WTC11 (cell line): ENCODE measurements at regions not wholly inside any gene's neighbourhood (a gene's known extent, or its start where the extent isn't known, plus 50 kb on each side); places are given as distances from the start of the nearest gene placed in this dataset.

Experiments used
- ATAC-seq: fragments of 200-7000 bp; cut with Tn5 transposase; 2 replicates; pipeline ENCODE4 v1.10.0; 2021; ENCODE audit warnings: mild to moderate bottlenecking, moderate library complexity
- CTCF ChIA-PET: fragments of 300-600 bp; sonication (Branson Sonifier 250); formaldehyde crosslinking; loops from one replicate; lab custom pipeline; 2021; ENCODE audit warnings: antibody characterized with exemption; lab: Charles Lee
- POLR2A ChIA-PET: fragments of 350-600 bp; sonication (Branson Sonifier 250); formaldehyde crosslinking; loops from one replicate; lab custom pipeline; 2021; ENCODE audit warnings: antibody characterized with exemption; lab: Charles Lee
- DNase-seq: peaks from one replicate; pipeline ENCODE4 v3.0.0; 2021; ENCODE audit warnings: low spot score
- H3K27ac Mint-ChIP-seq: 2 replicates; pipeline ENCODE4 v1.8.0; 2021; ENCODE audit warnings: mixed read lengths
- H3K27me3 Mint-ChIP-seq: 2 replicates; pipeline ENCODE4 v1.8.0; 2021; ENCODE audit warnings: low read depth, mild to moderate bottlenecking, moderate library complexity, mixed read lengths
- H3K36me3 Mint-ChIP-seq: 2 replicates; pipeline ENCODE4 v1.8.0; 2021; ENCODE audit warnings: mixed read lengths
- H3K4me1 Mint-ChIP-seq: 2 replicates; pipeline ENCODE4 v1.8.0; 2022; ENCODE audit warnings: mixed read lengths
- H3K4me3 Mint-ChIP-seq: 2 replicates; pipeline ENCODE4 v1.8.0; 2021; ENCODE audit warnings: mild to moderate bottlenecking, moderate library complexity, mixed read lengths
- H3K9me3 Mint-ChIP-seq: 2 replicates; pipeline ENCODE4 v1.8.0; 2021; ENCODE audit warnings: mixed read lengths
- AR ChIP-seq: fragments of 250-450 bp; sonication (Bioruptor Pico); IDR thresholded peaks from 2 replicates; pipeline ENCODE4 v1.9.0; 2021; ENCODE audit warnings: mild to moderate bottlenecking
- CTCF ChIP-seq: fragments of 200-600 bp; IDR thresholded peaks from 2 replicates; pipeline ENCODE4 v1.8.0; 2022; ENCODE audit warnings: antibody characterized with exemption
- E2F5 ChIP-seq: sonication (generic); formaldehyde crosslinking; IDR thresholded peaks from 2 replicates; pipeline ENCODE4 v1.8.1; 2022; ENCODE audit warnings: mild to moderate bottlenecking, moderate library complexity, missing genetic modification reagents
- ELF4 ChIP-seq: sonication (generic); formaldehyde crosslinking; IDR thresholded peaks from 2 replicates; pipeline ENCODE4 v1.8.1; 2022; ENCODE audit warnings: low read depth, mild to moderate bottlenecking, moderate library complexity, missing genetic modification reagents
- EMX1 ChIP-seq: fragments of 250-450 bp; sonication (Bioruptor Pico); IDR thresholded peaks from 2 replicates; pipeline ENCODE4 v1.8.0; 2021; ENCODE audit warnings: mild to moderate bottlenecking
- FOXJ3 ChIP-seq: sonication (generic); formaldehyde crosslinking; IDR thresholded peaks from 2 replicates; pipeline ENCODE4 v1.9.0; 2021; ENCODE audit warnings: missing genetic modification reagents, mild to moderate bottlenecking, borderline replicate concordance
- FOXP4 ChIP-seq: sonication (generic); formaldehyde crosslinking; IDR thresholded peaks from 2 replicates; pipeline ENCODE4 v1.8.0; 2022; ENCODE audit warnings: mild to moderate bottlenecking, missing genetic modification reagents
- IRF2 ChIP-seq: sonication (generic); formaldehyde crosslinking; IDR thresholded peaks from 2 replicates; pipeline ENCODE4 v1.8.0; 2022; ENCODE audit warnings: low read depth, missing genetic modification reagents, borderline replicate concordance
- JAZF1 ChIP-seq: fragments of 250-450 bp; sonication (Bioruptor Pico); IDR thresholded peaks from 2 replicates; pipeline ENCODE4 v1.9.0; 2021; ENCODE audit warnings: moderate library complexity, mild to moderate bottlenecking, inconsistent platforms
- KAT7 ChIP-seq: sonication (generic); formaldehyde crosslinking; IDR thresholded peaks from 2 replicates; pipeline ENCODE4 v1.8.1; 2023; ENCODE audit warnings: missing genetic modification reagents, mild to moderate bottlenecking, borderline replicate concordance
- MAX ChIP-seq: sonication (generic); formaldehyde crosslinking; IDR thresholded peaks from 2 replicates; pipeline ENCODE4 v1.8.0; 2022; ENCODE audit warnings: mild to moderate bottlenecking, missing genetic modification reagents
- NR1H2 ChIP-seq: sonication (generic); formaldehyde crosslinking; IDR thresholded peaks from 2 replicates; pipeline ENCODE4 v1.9.0; 2021; ENCODE audit warnings: mild to moderate bottlenecking, moderate library complexity, missing genetic modification reagents
- NR3C1 ChIP-seq: sonication (generic); formaldehyde crosslinking; conservative IDR thresholded peaks from 2 replicates; pipeline ENCODE4 v1.8.1; 2023; ENCODE audit warnings: low read depth, mild to moderate bottlenecking, missing genetic modification reagents
- SMAD3 ChIP-seq: sonication (generic); formaldehyde crosslinking; IDR thresholded peaks from 2 replicates; pipeline ENCODE4 v1.8.0; 2022; ENCODE audit warnings: missing genetic modification reagents, mild to moderate bottlenecking, borderline replicate concordance
- SP1 ChIP-seq: sonication (generic); formaldehyde crosslinking; conservative IDR thresholded peaks from 2 replicates; pipeline ENCODE4 v1.8.1; 2022; ENCODE audit warnings: missing genetic modification reagents
- ZNF138 ChIP-seq: sonication (generic); formaldehyde crosslinking; conservative IDR thresholded peaks from 2 replicates; pipeline ENCODE4 v1.8.1; 2022; ENCODE audit warnings: mild to moderate bottlenecking, moderate library complexity, missing genetic modification reagents
- ZNF263 ChIP-seq: sonication (generic); formaldehyde crosslinking; IDR thresholded peaks from 2 replicates; pipeline ENCODE4 v1.8.1; 2022; ENCODE audit warnings: low read depth, mild to moderate bottlenecking, moderate library complexity, missing genetic modification reagents
- ZNF416 ChIP-seq: fragments of 250-450 bp; sonication (Bioruptor Pico); IDR thresholded peaks from 2 replicates; pipeline ENCODE4 v1.9.0; 2021; ENCODE audit warnings: mild to moderate bottlenecking, inconsistent platforms
- TF ChIP-seq, protein P1 (sequence below): sonication (generic); formaldehyde crosslinking; IDR thresholded peaks from 2 replicates; pipeline ENCODE4 v1.8.0; 2022; ENCODE audit warnings: mild to moderate bottlenecking, missing genetic modification reagents
- TF ChIP-seq, protein P2 (sequence below): sonication (generic); formaldehyde crosslinking; IDR thresholded peaks from 2 replicates; pipeline ENCODE4 v1.8.1; 2022; ENCODE audit warnings: low read depth, missing genetic modification reagents, borderline replicate concordance

DNA sequence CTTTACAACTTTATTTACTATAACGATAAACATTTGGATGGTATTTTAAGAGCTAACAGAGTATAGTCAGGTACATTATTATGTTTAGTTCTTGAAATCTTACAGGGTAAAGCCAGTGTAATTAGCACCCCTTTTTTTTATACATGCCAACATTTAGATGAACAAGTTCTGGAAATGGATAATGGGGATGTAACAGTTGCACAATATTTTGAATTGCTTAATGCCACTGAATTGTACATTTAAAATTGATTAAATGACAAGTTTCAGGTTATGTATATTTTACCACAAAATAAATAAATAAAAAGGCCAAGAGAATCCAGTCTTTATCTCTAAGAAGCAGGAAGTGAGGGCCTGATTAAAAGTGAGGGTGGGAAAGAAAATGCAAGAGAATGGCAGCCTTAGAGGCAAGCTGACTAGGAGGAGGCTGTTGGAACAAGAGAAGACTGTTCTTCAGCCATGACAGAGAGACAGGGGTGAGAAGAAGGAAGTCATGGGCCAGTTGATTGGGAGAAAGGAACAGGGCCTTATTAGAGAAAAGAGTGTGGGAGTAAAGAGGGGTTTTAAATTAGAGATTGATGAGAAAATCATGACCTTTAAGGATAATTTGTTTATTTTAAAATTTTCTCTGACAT, 49.9 kb upstream of the TNFSF18 start:
- no peaks in the 10 kb centered on the region for H3K27me3 Mint-ChIP-seq
- CTCF ChIA-PET: no interaction called here
- ATAC-seq: no peak
- TF ChIP-seq MAX (CRISPR knock-in tag) (no peak), ZNF263 (no peak), CTCF (no peak), IRF2 (CRISPR knock-in tag) (no peak), JAZF1 (no peak), SMAD3 (CRISPR knock-in tag) (no peak), ZNF416 (CRISPR knock-in tag) (no peak), NR1H2 (CRISPR knock-in tag) (no peak), AR (CRISPR knock-in tag) (no peak), EMX1 (CRISPR knock-in tag) (no peak), NR3C1 (CRISPR knock-in tag) (no peak), E2F5 (no peak), ZNF138 (CRISPR knock-in tag) (no peak), FOXJ3 (CRISPR knock-in tag) (no peak), ELF4 (no peak), SP1 (no peak), FOXP4 (CRISPR knock-in tag) (no peak), KAT7 (CRISPR knock-in tag) (no peak)
- TF ChIP-seq, protein P1, sequence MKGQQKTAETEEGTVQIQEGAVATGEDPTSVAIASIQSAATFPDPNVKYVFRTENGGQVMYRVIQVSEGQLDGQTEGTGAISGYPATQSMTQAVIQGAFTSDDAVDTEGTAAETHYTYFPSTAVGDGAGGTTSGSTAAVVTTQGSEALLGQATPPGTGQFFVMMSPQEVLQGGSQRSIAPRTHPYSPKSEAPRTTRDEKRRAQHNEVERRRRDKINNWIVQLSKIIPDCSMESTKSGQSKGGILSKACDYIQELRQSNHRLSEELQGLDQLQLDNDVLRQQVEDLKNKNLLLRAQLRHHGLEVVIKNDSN (CRISPR knock-in tag): no peak
- TF ChIP-seq, protein P2, sequence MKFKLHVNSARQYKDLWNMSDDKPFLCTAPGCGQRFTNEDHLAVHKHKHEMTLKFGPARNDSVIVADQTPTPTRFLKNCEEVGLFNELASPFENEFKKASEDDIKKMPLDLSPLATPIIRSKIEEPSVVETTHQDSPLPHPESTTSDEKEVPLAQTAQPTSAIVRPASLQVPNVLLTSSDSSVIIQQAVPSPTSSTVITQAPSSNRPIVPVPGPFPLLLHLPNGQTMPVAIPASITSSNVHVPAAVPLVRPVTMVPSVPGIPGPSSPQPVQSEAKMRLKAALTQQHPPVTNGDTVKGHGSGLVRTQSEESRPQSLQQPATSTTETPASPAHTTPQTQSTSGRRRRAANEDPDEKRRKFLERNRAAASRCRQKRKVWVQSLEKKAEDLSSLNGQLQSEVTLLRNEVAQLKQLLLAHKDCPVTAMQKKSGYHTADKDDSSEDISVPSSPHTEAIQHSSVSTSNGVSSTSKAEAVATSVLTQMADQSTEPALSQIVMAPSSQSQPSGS (CRISPR knock-in tag): no peak
- TF ChIP-seq, all 79 proteins: peak for 0
- no peaks in the 10 kb centered on the region for H3K4me1 Mint-ChIP-seq
- no peak overlapping the region for H3K27ac Mint-ChIP-seq
- peaks cover 11% of the 10 kb centered on the region for H3K36me3 Mint-ChIP-seq
- DNase-seq: no peak
- H3K9me3 Mint-ChIP-seq: peaks cover 33% of the 10 kb centered on the region
- H3K4me3 Mint-ChIP-seq: no peak overlapping the region
- POLR2A ChIA-PET: no interaction called here
